Prostate gland (tissue), 2 donors: ENCODE measurements at regions not wholly inside any gene's neighbourhood (a gene's known extent, or its start where the extent isn't known, plus 50 kb on each side); places are given as distances from the start of the nearest gene placed in this dataset.

Experiments
- DNase-seq: peaks from one replicate; pipeline ENCODE4 v3.0.0-alpha.2; 2019; ENCODE audit warnings: low spot score
- H3K27ac ChIP-seq, 2 donors: fragments of 200-600 bp; sonication (generic); 2 replicates each; pipeline ENCODE4 v1.5.1; 2017 to 2019
- H3K27me3 ChIP-seq: fragments of 200-600 bp; sonication (generic); replicated peaks from 2 replicates; pipeline ENCODE4 v1.5.1; 2019; ENCODE audit not compliant: insufficient read depth
- H3K36me3 ChIP-seq, 2 donors: fragments of 200-600 bp; sonication (generic); 1 replicate in 1 of 2; 2 replicates in 1 of 2; pipeline versions ENCODE4 v1.5.1 to v1.8.1; 2017 to 2019
- H3K4me1 ChIP-seq: fragments of 200-600 bp; sonication (generic); replicated peaks from 2 replicates; pipeline ENCODE4 v1.5.1; 2019
- H3K4me3 ChIP-seq, 2 donors: fragments of 200-600 bp; sonication (generic); 2 replicates each; pipeline ENCODE4 v1.5.1; 2017 to 2019
- H3K9me3 ChIP-seq: fragments of 200-600 bp; sonication (generic); 2 replicates; pipeline ENCODE4 v1.5.1; 2017
- POLR2A ChIP-seq: fragments of 450-650 bp; IDR thresholded peaks from one replicate; pipeline ENCODE4 v1.6.1; 2016; ENCODE audit warnings: antibody characterized with exemption, mild to moderate bottlenecking
- POLR2AphosphoS5 ChIP-seq: sonication (generic); formaldehyde crosslinking; IDR thresholded peaks from one replicate; pipeline ENCODE4 v1.6.1; 2017; ENCODE audit warnings: antibody characterized with exemption
- WGBS: methylation state at CpG from one replicate; pipeline ENCODE4 v1.1.5; 2018; 5-methylcytosine and 5-hydroxymethylcytosine counted together
- intact Hi-C: fragments of 100-400 bp; cut with DNase I; formaldehyde crosslinking; loops from one replicate; pipeline ENCODE4 v1.14.2; 2022
- TF ChIP-seq, protein P1 (sequence below), 4 experiments: fragments of 200-600 bp in 2 of 4; fragments of 450-650 bp in 2 of 4; sonication (generic) in 2 of 4; IDR thresholded peaks; 1 replicate in 3 of 4; 2 replicates in 1 of 4; pipeline ENCODE4 v1.5.1; 2016 to 2019; ENCODE audit warnings: antibody characterized with exemption in 4 of 4, mild to moderate bottlenecking in 2 of 4, moderate library complexity in 2 of 4

DNA sequence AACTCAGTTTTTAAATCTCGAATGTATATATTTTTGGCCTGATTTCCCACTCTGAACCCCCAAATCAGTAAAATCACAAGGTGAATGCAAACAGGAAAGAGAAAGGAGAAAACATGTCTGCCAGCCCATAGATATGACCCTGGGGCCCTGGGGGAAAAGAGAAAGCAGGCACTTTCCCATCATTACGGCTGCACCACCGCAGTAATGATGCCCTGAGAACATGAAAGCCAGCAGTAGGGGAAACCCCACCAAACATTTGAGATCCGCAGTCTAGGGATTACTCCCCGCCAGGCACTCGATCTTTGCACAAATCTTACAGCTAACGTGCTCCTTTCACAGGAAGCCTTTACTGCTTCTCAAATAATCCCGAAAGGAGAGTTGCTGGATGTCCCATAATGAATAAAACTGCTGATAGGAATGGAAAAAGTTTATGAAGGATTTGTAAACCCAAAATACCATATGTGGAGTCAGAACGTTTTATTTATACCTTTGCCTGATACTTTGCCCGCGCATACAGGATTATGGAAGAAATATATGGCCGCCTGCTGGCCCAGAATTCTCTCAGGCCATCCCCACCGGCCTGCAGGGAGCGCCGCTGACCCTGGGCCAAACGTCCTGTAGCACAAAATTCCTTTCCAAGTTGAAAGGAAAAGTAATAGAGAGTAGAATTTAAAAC lies 180.0 kb upstream of the INHBA start:
- H3K4me3 ChIP-seq = no peak overlapping the region
- no peaks in the 10 kb centered on the region for H3K36me3 ChIP-seq
- intact Hi-C loops = no loop called here
- TF ChIP-seq, protein P1, sequence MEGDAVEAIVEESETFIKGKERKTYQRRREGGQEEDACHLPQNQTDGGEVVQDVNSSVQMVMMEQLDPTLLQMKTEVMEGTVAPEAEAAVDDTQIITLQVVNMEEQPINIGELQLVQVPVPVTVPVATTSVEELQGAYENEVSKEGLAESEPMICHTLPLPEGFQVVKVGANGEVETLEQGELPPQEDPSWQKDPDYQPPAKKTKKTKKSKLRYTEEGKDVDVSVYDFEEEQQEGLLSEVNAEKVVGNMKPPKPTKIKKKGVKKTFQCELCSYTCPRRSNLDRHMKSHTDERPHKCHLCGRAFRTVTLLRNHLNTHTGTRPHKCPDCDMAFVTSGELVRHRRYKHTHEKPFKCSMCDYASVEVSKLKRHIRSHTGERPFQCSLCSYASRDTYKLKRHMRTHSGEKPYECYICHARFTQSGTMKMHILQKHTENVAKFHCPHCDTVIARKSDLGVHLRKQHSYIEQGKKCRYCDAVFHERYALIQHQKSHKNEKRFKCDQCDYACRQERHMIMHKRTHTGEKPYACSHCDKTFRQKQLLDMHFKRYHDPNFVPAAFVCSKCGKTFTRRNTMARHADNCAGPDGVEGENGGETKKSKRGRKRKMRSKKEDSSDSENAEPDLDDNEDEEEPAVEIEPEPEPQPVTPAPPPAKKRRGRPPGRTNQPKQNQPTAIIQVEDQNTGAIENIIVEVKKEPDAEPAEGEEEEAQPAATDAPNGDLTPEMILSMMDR (IDR thresholded peaks at IDR 0.05) = no peak
- TF ChIP-seq POLR2A (no peak), POLR2AphosphoS5 (no peak)
- no peaks in the 10 kb centered on the region for H3K4me1 ChIP-seq
- H3K27ac ChIP-seq = no peak overlapping the region
- WGBS = 90% methylated on average over 16 of the region's 16 CpGs
- no peaks in the 10 kb centered on the region for H3K9me3 ChIP-seq
- no peaks in the 10 kb centered on the region for H3K27me3 ChIP-seq
- DNase-seq = no peak

DNA sequence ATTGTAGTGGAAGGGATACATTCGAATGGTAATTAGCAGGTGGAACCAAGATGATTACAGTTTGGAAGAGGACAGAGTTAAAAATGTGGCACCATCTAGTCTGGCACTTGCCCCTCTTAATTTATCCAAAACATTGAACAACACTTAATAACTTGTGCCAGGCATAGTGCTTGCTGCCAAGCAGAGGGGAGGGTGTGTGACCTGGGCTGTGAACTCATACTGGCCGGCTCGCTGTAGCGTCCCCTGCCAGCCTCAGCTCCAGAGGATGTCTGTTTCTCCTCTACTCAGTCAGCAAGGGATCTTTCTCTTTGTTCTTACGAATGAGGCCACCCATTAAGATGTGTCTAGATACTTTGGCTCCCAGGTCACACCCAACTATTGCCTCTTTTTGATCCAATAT lies 179.4 kb upstream of the INHBA start:
- intact Hi-C loops = no loop called here
- Histone ChIP-seq H3K9me3 (no peaks in the 10 kb centered on the region), H3K27me3 (no peaks in the 10 kb centered on the region), H3K4me1 (no peaks in the 10 kb centered on the region), H3K36me3 (no peaks in the 10 kb centered on the region), H3K4me3 (no peak overlapping the region), H3K27ac (no peak overlapping the region)
- WGBS = 90% methylated on average over 5 of the region's 5 CpGs
- no peak for DNase-seq
- TF ChIP-seq POLR2AphosphoS5 (no peak), POLR2A (no peak)
- TF ChIP-seq, protein P1 (IDR thresholded peaks at IDR 0.05) = no peak

DNA sequence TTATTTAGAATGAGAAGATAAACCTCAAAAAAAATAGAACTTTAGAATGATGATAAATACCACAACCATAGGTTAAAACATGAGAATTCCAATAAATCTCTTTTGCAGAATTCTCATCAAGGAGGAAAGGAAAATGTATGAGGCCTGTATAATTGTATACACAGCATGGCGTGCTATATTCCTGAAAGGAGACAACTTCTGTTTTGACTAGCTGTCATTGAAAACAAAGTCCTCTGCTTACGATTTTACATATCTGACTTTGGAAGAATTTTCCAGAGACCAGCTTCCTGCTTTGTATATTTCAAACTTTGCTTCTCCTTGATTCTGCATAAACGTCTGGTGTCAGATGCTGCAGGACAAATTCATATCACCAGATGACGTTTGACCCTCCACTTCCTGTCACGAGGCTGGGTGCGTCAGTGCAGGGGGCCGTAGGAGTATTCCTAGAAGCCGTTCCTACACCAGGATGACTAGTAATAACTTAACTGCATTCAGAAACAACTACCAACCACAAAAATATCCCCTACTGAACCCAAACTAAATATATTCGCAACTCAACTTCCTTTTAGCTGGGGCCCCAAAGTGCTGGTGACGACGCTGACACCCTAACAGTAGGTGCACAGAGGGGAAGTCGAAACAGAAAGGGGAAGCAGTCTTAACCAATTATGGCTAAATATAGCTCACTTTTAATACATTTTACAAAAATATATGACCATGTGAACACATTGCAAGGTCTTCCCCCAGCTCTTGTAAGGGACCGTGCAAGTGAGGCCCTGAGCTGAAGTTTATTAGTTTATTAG lies 178.6 kb upstream of the INHBA start:
- Histone ChIP-seq H3K36me3 (no peaks in the 10 kb centered on the region), H3K9me3 (no peaks in the 10 kb centered on the region), H3K4me3 (no peak overlapping the region), H3K27ac (no peak overlapping the region), H3K27me3 (no peaks in the 10 kb centered on the region), H3K4me1 (no peaks in the 10 kb centered on the region)
- TF ChIP-seq POLR2AphosphoS5 (no peak), POLR2A (no peak)
- TF ChIP-seq, protein P1 (IDR thresholded peaks at IDR 0.05) = no peak
- intact Hi-C loops = no loop called here
- 89% methylated on average over 13 of the region's 13 CpGs for WGBS
- DNase-seq = no peak

DNA sequence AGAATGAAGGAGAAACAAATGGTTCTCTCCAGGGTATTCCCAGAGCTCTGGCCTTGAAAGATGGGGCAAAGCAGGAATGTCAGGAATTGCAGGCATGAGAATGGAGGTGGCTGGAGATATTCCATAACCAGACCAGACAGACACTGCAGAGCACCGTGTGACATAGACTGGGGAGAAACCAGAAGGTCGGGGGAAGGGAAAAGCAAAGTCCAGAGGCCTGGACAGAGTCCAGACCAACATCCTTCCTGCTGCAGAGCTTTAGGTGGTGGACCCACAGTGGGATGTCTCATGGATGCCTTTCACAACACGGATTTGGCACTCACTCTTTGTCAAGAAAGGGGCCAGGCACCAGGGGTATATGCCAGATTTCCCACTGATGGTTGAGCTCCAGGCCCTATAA lies 177.2 kb upstream of the INHBA start:
- H3K9me3 ChIP-seq = no peaks in the 10 kb centered on the region
- no peaks in the 10 kb centered on the region for H3K36me3 ChIP-seq
- TF ChIP-seq POLR2AphosphoS5 = no peak
- H3K4me1 ChIP-seq = no peaks in the 10 kb centered on the region
- H3K27ac ChIP-seq = no peak overlapping the region
- no peak for DNase-seq
- no peak overlapping the region for H3K4me3 ChIP-seq
- intact Hi-C loops = no loop called here
- WGBS = 56% methylated on average over 3 of the region's 3 CpGs
- no peaks in the 10 kb centered on the region for H3K27me3 ChIP-seq

DNA sequence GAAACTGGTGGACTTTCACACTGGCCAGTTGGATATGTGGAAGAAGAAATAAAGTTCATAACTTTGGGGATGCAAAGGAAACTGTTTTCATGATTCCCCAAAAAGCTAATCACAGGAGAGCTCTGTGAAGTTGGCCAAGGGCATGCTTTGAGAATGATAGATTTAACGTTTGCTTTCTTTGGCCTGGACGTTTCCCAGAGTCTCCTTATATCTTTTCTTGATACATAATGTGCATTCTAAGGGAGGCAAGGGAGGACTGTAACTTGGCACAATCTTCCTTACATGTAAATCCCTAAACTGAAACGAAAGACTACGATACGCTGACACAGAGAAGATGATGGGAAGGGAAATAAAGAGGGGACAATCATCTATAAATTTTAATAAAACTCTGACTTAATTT lies 176.5 kb upstream of the INHBA start:
- no peaks in the 10 kb centered on the region for H3K9me3 ChIP-seq
- WGBS = 72% methylated on average over 5 of the region's 5 CpGs
- no peaks in the 10 kb centered on the region for H3K36me3 ChIP-seq
- H3K4me3 ChIP-seq = no peak overlapping the region
- H3K4me1 ChIP-seq = no peaks in the 10 kb centered on the region
- H3K27ac ChIP-seq = no peak overlapping the region
- no peak for DNase-seq
- no peaks in the 10 kb centered on the region for H3K27me3 ChIP-seq
- no peak for TF ChIP-seq POLR2A
- TF ChIP-seq, protein P1 (IDR thresholded peaks at IDR 0.05) = no peak
- TF ChIP-seq POLR2AphosphoS5 = no peak
- intact Hi-C loops = no loop called here
